Ishikawa (cell line): ENCODE measurements at regions not wholly inside any gene's neighbourhood (a gene's known extent, or its start where the extent isn't known, plus 50 kb on each side); places are given as distances from the start of the nearest gene placed in this dataset.

Experiments
- CEBPB ChIP-seq: IDR thresholded peaks from 2 replicates; pipeline ENCODE4 v1.6.1; 2012
- CREB1 ChIP-seq: IDR thresholded peaks from 2 replicates; pipeline ENCODE4 v1.6.1; 2012; ENCODE audit warnings: low read depth
- EGR1 ChIP-seq: IDR thresholded peaks from 2 replicates; pipeline ENCODE4 v1.6.1; 2012
- EP300 ChIP-seq: IDR thresholded peaks from 2 replicates; pipeline ENCODE4 v1.6.1; 2012; ENCODE audit warnings: borderline replicate concordance
- FOXM1 ChIP-seq: IDR thresholded peaks from 2 replicates; pipeline ENCODE4 v1.6.1; 2012; ENCODE audit warnings: low read depth, borderline replicate concordance
- NFIC ChIP-seq: IDR thresholded peaks from 2 replicates; pipeline ENCODE4 v1.6.1; 2012
- RAD21 ChIP-seq: IDR thresholded peaks from 2 replicates; pipeline ENCODE4 v1.6.1; 2012; ENCODE audit warnings: low read depth
- TAF1 ChIP-seq: IDR thresholded peaks from 2 replicates; pipeline ENCODE4 v1.6.1; 2012; ENCODE audit warnings: low read depth, mild to moderate bottlenecking
- TCF12 ChIP-seq: IDR thresholded peaks from 2 replicates; pipeline ENCODE4 v1.6.1; 2012; ENCODE audit warnings: low read depth
- TEAD4 ChIP-seq: IDR thresholded peaks from 2 replicates; pipeline ENCODE4 v1.6.1; 2012
- YY1 ChIP-seq: IDR thresholded peaks from 2 replicates; pipeline ENCODE4 v1.6.1; 2012; ENCODE audit warnings: low read depth
- ZBTB7A ChIP-seq: IDR thresholded peaks from 2 replicates; pipeline ENCODE4 v1.6.1; 2012; ENCODE audit warnings: low read depth
- TF ChIP-seq, protein P1 (sequence below): IDR thresholded peaks from 2 replicates; pipeline ENCODE4 v1.6.1; 2012; ENCODE audit warnings: low read depth, mild to moderate bottlenecking
- TF ChIP-seq, protein P2 (sequence below): IDR thresholded peaks from 2 replicates; pipeline ENCODE4 v1.6.1; 2012
- TF ChIP-seq, protein P3 (sequence below): IDR thresholded peaks from 2 replicates; pipeline ENCODE4 v1.6.1; 2012

DNA sequence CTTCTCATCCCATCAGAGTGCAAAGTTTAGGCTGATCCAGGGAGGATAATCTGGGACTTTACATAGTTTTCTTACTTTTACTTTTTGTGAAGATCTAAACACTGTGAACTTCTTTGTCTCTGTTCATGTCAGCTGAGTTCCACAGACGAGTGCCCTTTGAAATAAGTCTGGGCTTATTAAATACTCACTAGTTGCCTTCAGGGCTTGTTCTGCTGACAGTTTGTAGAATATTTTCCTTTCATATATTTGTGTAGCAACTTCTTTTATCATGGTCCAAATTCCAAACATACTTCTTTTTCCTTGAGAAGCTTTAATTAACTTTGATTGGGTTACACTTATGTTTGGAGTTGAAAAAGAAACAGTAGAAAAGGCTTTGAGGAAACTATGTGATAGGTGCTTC is 109.6 kb downstream of the SH2D1A start:
- TF ChIP-seq RAD21 (no peak), CREB1 (no peak), CEBPB (no peak), YY1 (no peak)
- TF ChIP-seq, protein P1, sequence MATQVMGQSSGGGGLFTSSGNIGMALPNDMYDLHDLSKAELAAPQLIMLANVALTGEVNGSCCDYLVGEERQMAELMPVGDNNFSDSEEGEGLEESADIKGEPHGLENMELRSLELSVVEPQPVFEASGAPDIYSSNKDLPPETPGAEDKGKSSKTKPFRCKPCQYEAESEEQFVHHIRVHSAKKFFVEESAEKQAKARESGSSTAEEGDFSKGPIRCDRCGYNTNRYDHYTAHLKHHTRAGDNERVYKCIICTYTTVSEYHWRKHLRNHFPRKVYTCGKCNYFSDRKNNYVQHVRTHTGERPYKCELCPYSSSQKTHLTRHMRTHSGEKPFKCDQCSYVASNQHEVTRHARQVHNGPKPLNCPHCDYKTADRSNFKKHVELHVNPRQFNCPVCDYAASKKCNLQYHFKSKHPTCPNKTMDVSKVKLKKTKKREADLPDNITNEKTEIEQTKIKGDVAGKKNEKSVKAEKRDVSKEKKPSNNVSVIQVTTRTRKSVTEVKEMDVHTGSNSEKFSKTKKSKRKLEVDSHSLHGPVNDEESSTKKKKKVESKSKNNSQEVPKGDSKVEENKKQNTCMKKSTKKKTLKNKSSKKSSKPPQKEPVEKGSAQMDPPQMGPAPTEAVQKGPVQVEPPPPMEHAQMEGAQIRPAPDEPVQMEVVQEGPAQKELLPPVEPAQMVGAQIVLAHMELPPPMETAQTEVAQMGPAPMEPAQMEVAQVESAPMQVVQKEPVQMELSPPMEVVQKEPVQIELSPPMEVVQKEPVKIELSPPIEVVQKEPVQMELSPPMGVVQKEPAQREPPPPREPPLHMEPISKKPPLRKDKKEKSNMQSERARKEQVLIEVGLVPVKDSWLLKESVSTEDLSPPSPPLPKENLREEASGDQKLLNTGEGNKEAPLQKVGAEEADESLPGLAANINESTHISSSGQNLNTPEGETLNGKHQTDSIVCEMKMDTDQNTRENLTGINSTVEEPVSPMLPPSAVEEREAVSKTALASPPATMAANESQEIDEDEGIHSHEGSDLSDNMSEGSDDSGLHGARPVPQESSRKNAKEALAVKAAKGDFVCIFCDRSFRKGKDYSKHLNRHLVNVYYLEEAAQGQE: no peak

DNA sequence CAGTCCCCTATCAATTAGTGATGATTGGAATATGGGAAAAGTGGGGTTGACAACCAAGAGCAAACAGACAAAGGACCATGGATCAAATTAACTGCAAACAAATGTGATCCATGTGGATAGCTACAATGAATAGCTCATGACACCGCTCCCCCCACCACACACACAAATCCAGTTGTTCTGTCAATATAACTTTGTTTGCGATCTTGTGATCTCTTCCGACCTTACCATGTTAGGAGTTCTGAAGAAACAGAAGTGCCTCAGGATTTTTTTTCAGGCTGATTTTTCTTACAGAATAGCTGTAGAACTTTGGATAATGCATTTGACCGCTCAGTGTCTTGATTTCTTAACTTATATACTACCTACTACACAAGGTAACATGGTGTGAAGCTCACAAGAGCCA is 116.6 kb downstream of the SH2D1A start:
- TF ChIP-seq EGR1: no peak
- no peak for TF ChIP-seq YY1
- TF ChIP-seq, protein P2, sequence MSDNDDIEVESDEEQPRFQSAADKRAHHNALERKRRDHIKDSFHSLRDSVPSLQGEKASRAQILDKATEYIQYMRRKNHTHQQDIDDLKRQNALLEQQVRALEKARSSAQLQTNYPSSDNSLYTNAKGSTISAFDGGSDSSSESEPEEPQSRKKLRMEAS: no peak
- no peak for TF ChIP-seq ZBTB7A

DNA sequence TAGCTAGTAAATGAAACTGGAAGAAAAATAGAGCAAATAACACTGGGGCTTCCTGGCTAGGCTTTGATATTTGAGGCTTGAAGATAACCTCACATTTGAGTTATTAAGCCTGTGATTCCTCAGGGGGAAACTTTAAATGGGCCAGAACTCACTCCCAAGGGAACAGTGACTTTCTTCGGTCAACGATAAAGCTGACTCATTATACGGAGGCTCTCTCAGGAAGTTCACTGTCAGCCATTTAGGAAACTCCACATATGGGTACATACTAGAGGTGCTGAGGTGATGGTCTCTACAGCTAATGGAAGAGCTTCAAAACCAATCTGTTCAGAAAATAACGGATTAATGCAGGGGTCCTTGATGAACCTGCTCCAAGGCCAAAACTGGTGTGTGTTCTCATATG is 120.8 kb downstream of the SH2D1A start:
- TF ChIP-seq, protein P1: no peak
- no peak for TF ChIP-seq CREB1
- TF ChIP-seq RAD21: no peak
- TF ChIP-seq CEBPB: no peak
- TF ChIP-seq YY1: no peak
- no peak for TF ChIP-seq TAF1
- TF ChIP-seq, protein P3, sequence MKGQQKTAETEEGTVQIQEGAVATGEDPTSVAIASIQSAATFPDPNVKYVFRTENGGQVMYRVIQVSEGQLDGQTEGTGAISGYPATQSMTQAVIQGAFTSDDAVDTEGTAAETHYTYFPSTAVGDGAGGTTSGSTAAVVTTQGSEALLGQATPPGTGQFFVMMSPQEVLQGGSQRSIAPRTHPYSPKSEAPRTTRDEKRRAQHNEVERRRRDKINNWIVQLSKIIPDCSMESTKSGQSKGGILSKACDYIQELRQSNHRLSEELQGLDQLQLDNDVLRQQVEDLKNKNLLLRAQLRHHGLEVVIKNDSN: no peak
- TF ChIP-seq ZBTB7A: no peak
- no peak for TF ChIP-seq TEAD4
- no peak for TF ChIP-seq EGR1
- TF ChIP-seq EP300: no peak
- TF ChIP-seq FOXM1: no peak
- no peak for TF ChIP-seq NFIC
- no peak for TF ChIP-seq TCF12
- TF ChIP-seq, protein P2: no peak

DNA sequence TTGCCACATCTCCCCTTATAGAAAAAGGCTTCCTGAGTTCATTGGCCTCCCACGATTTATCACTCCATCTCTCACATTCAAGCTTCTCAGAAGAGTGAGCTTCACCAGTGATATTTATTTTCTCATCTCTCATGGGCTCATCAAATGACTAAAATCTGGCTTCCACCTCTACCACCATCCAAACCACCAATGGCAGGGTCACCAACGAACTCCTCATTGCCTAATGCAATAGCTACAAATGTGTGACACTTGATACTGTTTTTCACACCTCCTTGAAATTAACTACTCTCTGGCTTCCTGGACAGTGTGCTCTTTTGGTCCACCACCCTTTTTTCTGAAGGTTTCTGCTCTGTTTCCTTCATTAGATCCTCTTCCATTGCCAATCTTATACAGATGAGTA is 129.0 kb downstream of the SH2D1A start:
- no peak for TF ChIP-seq CREB1
- no peak for TF ChIP-seq NFIC
- TF ChIP-seq, protein P2: no peak
- TF ChIP-seq YY1: no peak
- TF ChIP-seq ZBTB7A: no peak
- TF ChIP-seq, protein P1: no peak
- TF ChIP-seq, protein P3: no peak
- no peak for TF ChIP-seq EP300
- no peak for TF ChIP-seq RAD21
- no peak for TF ChIP-seq CEBPB
- TF ChIP-seq TCF12: no peak
- TF ChIP-seq EGR1: no peak
- no peak for TF ChIP-seq TAF1
- no peak for TF ChIP-seq FOXM1

DNA sequence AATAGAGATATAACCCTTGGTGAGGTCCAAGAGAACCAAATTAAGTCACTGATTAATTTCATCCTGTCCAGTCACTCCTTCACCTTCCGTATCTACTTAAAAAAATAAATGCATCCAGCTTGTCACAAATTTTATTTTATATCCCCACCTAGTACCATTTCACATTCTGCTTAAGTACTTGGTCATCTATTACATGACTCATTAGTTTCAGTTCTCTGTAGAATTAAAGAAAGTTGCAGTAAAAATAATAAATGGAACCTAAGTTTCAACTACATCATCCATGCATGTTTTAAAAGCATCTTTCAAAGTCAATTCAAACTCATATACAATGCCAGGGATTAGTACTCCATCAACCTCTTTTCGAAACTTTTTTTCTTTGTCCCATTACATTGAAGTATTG is 130.2 kb downstream of the SH2D1A start:
- TF ChIP-seq CREB1: no peak
- TF ChIP-seq, protein P1: no peak
- TF ChIP-seq NFIC: no peak
- TF ChIP-seq TAF1: no peak
- no peak for TF ChIP-seq RAD21
- no peak for TF ChIP-seq ZBTB7A
- TF ChIP-seq YY1: no peak
- TF ChIP-seq, protein P2: no peak
- no peak for TF ChIP-seq TEAD4
- TF ChIP-seq CEBPB: no peak
- no peak for TF ChIP-seq TCF12
- TF ChIP-seq, protein P3: no peak
- no peak for TF ChIP-seq FOXM1
- no peak for TF ChIP-seq EGR1
- no peak for TF ChIP-seq EP300
